ENCODE measurements at regions not wholly inside any gene's neighbourhood (a gene's known extent, or its start where the extent isn't known, plus 50 kb on each side); places are given as distances from the start of the nearest gene placed in this dataset.

- 76 to 80% methylated on average over 9 of the region's 9 CpGs for WGBS, 2 donors
- intact Hi-C loops (cut with DNase I), result no loop called here
- no peak overlapping the region for H3K4me3 ChIP-seq
- no peaks in the 10 kb centered on the region for H3K27me3 ChIP-seq
- DNase-seq, result no peak
- H3K9me3 ChIP-seq, result no peaks in the 10 kb centered on the region
- H3K36me3 ChIP-seq, result no peaks in the 10 kb centered on the region
- H3K4me1 ChIP-seq, result no peaks in the 10 kb centered on the region
- TF ChIP-seq CTCF (IDR thresholded peaks at IDR 0.05), result no peak
- no peak for TF ChIP-seq EP300 (IDR thresholded peaks at IDR 0.05)
- TF ChIP-seq POLR2AphosphoS5 (IDR thresholded peaks at IDR 0.05), result no peak
- TF ChIP-seq POLR2A (IDR thresholded peaks at IDR 0.05), result no peak
- no peak overlapping the region for H3K27ac ChIP-seq
These were observed 161.7 kb upstream of the ZNF236 start for GRCh38 chr18:76660571-76661192.

- no peaks in the 10 kb centered on the region for H3K4me1 ChIP-seq
- no peak for DNase-seq
- 45 to 64% methylated on average over 7 of the region's 7 CpGs for WGBS, 2 donors
- no peak for TF ChIP-seq POLR2AphosphoS5 (IDR thresholded peaks at IDR 0.05)
- no peak for TF ChIP-seq EP300 (IDR thresholded peaks at IDR 0.05)
- no peak for TF ChIP-seq CTCF (IDR thresholded peaks at IDR 0.05)
- TF ChIP-seq POLR2A (IDR thresholded peaks at IDR 0.05), result no peak
- H3K9me3 ChIP-seq, result no peaks in the 10 kb centered on the region
- H3K27me3 ChIP-seq, result peaks cover 0 to 4% (median 0%) of the 10 kb centered on the region in 3 donors
- H3K4me3 ChIP-seq, result no peak overlapping the region
- H3K27ac ChIP-seq, result no peak overlapping the region
- intact Hi-C loops (cut with DNase I), result no loop called here
- no peaks in the 10 kb centered on the region for H3K36me3 ChIP-seq
These were observed 163.6 kb upstream of the ZNF516 start for GRCh38 chr18:76658627-76659026.

- peaks cover 0 to 4% (median 0%) of the 10 kb centered on the region in 3 donors for H3K27me3 ChIP-seq
- H3K9me3 ChIP-seq, result no peaks in the 10 kb centered on the region
- H3K36me3 ChIP-seq, result no peaks in the 10 kb centered on the region
- intact Hi-C loops (cut with DNase I), result no loop called here
- 54 to 71% methylated on average over 9 of the region's 9 CpGs for WGBS, 2 donors
- H3K4me1 ChIP-seq, result no peaks in the 10 kb centered on the region
- no peak overlapping the region for H3K4me3 ChIP-seq
- no peak for DNase-seq
- no peak for TF ChIP-seq POLR2A (IDR thresholded peaks at IDR 0.05)
- no peak for TF ChIP-seq CTCF (IDR thresholded peaks at IDR 0.05)
- no peak for TF ChIP-seq POLR2AphosphoS5 (IDR thresholded peaks at IDR 0.05)
- no peak for TF ChIP-seq EP300 (IDR thresholded peaks at IDR 0.05)
- no peak overlapping the region for H3K27ac ChIP-seq
These were observed 162.9 kb upstream of the ZNF516 start for GRCh38 chr18:76657911-76658470.

GRCh38 chr18:76656925-76657827 is 162.1 kb upstream of the ZNF516 start:
- TF ChIP-seq POLR2AphosphoS5 (IDR thresholded peaks at IDR 0.05), result no peak
- TF ChIP-seq CTCF (IDR thresholded peaks at IDR 0.05), result no peak
- no peak for TF ChIP-seq POLR2A (IDR thresholded peaks at IDR 0.05)
- TF ChIP-seq EP300 (IDR thresholded peaks at IDR 0.05), result no peak
- Histone ChIP-seq H3K9me3 (no peaks in the 10 kb centered on the region), H3K36me3 (no peaks in the 10 kb centered on the region), H3K27ac (no peak overlapping the region), H3K27me3 (peaks cover 0 to 4% (median 0%) of the 10 kb centered on the region in 3 donors), H3K4me1 (no peaks in the 10 kb centered on the region), H3K4me3 (no peak overlapping the region)
- 11 to 21% methylated on average over 8 of the region's 8 CpGs for WGBS, 2 donors
- intact Hi-C loops (cut with DNase I), result no loop called here
- DNase-seq, result no peak

Data from sigmoid colon (tissue), 6 donors.